ENCODE measurements at regions not wholly inside any gene's neighbourhood (a gene's known extent, or its start where the extent isn't known, plus 50 kb on each side); places are given as distances from the start of the nearest gene placed in this dataset.

DNA sequence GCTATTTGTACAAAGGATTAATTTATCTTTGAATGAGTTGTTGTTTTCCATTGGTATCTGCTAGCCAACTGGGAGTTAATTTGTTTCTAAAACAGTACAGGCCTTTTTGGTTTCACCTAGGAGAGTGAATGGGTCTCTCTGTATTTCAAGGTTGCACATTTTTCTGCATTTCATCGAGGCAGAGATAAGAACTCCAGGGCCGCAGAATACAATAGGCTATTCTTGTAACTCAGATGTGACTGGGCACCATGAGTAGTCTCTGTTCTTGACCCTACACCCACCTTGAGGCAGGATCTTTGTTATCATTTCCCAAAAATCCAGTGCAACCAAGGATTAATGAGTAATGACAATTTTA lies 51.7 kb upstream of the OR9Q1 start:
- DNase-seq (ENCODE audit: low read depth, low spot score) = no peak

More for the DNA sequence above, 51.7 kb upstream of the OR9Q1 start:
- H3K36me3 ChIP-seq (ENCODE audit: insufficient read depth, insufficient read length, low read length) = no peaks in the 10 kb centered on the region
- H3K4me3 ChIP-seq (ENCODE audit: insufficient read length, low read depth) = no peak overlapping the region
- H3K9me3 ChIP-seq (ENCODE audit: insufficient read depth, low read length) = no peaks in the 10 kb centered on the region
- no peaks in the 10 kb centered on the region for H3K27me3 ChIP-seq (ENCODE audit: insufficient read depth, insufficient read length)
- no peak for TF ChIP-seq SUZ12 (IDR thresholded peaks at IDR 0.05; ENCODE audit: extremely low read depth, insufficient read depth, insufficient read length)
- TF ChIP-seq ZNF274 (IDR thresholded peaks at IDR 0.05; ENCODE audit: low read depth, low read length) = no peak
- TF ChIP-seq YY1 (IDR thresholded peaks at IDR 0.05; ENCODE audit: insufficient read depth, insufficient read length) = no peak
- H3K4me1 ChIP-seq (ENCODE audit: insufficient read depth, insufficient read length) = no peaks in the 10 kb centered on the region
- no peak overlapping the region for H3K9ac ChIP-seq (ENCODE audit: insufficient read length, low read depth)

Measured in NT2/D1 (cell line).